Osteocyte (in vitro differentiated cells): ENCODE measurements at regions not wholly inside any gene's neighbourhood (a gene's known extent, or its start where the extent isn't known, plus 50 kb on each side); places are given as distances from the start of the nearest gene placed in this dataset.
A peak's percentile ranks its signal among the peaks of the same experiment; 100 is the strongest.

ENCODE experiments used
- DNase-seq: peaks from one replicate; pipeline ENCODE4 v3.0.0; 2021; ENCODE audit warnings: mixed read lengths; ENCODE audit not compliant: unreplicated experiment; ENCODE audit errors: extremely low spot score
- H3K27ac Mint-ChIP-seq: one replicate; pipeline ENCODE4 v1.8.0; 2021; ENCODE audit warnings: mild to moderate bottlenecking, mixed read lengths; ENCODE audit not compliant: unreplicated experiment
- H3K27me3 Mint-ChIP-seq: one replicate; pipeline ENCODE4 v1.8.0; 2021; ENCODE audit warnings: mixed read lengths; ENCODE audit not compliant: unreplicated experiment
- H3K36me3 Mint-ChIP-seq: one replicate; pipeline ENCODE4 v1.8.0; 2021; ENCODE audit warnings: mixed read lengths; ENCODE audit not compliant: unreplicated experiment
- H3K4me1 Mint-ChIP-seq: one replicate; pipeline ENCODE4 v1.8.0; 2021; ENCODE audit warnings: mixed read lengths; ENCODE audit not compliant: unreplicated experiment
- H3K4me3 Mint-ChIP-seq: one replicate; pipeline ENCODE4 v1.8.0; 2021; ENCODE audit warnings: mild to moderate bottlenecking, moderate library complexity, mixed read lengths; ENCODE audit not compliant: unreplicated experiment
- H3K9me3 Mint-ChIP-seq: one replicate; pipeline ENCODE4 v1.8.0; 2021; ENCODE audit warnings: mixed read lengths; ENCODE audit not compliant: unreplicated experiment
- TF ChIP-seq, protein P1 (sequence below): fragments of 200-600 bp; sonication (generic); IDR thresholded peaks from 2 replicates; pipeline ENCODE4 v1.5.0; 2021; ENCODE audit warnings: antibody characterized with exemption, mild to moderate bottlenecking, moderate library complexity

DNA sequence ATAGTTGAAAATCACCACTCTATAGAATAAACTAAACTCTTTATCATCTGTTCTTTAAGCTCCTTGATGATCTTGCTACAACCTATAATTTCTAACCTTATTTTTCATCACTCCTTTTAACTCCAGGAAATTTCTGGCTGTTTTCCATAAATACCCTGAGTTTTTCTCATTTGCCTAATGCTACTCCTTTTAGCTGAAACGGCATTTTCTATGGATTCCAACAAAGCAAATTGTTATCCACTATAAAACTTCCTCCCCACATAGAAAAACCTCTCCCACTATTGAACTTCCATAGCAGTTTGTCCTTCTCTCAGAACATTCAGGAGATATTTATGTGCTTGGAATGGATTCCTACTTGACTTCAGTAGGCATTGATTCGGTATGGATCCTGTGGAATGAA lies 122.8 kb downstream of the SLC41A2 start:
- Mint-ChIP-seq H3K27ac (no peak overlapping the region), H3K36me3 (no peaks in the 10 kb centered on the region), H3K9me3 (no peaks in the 10 kb centered on the region), H3K27me3 (no peaks in the 10 kb centered on the region), H3K4me1 (peaks cover 17% of the 10 kb centered on the region), H3K4me3 (no peak overlapping the region)
- DNase-seq: no peak
- TF ChIP-seq, protein P1, sequence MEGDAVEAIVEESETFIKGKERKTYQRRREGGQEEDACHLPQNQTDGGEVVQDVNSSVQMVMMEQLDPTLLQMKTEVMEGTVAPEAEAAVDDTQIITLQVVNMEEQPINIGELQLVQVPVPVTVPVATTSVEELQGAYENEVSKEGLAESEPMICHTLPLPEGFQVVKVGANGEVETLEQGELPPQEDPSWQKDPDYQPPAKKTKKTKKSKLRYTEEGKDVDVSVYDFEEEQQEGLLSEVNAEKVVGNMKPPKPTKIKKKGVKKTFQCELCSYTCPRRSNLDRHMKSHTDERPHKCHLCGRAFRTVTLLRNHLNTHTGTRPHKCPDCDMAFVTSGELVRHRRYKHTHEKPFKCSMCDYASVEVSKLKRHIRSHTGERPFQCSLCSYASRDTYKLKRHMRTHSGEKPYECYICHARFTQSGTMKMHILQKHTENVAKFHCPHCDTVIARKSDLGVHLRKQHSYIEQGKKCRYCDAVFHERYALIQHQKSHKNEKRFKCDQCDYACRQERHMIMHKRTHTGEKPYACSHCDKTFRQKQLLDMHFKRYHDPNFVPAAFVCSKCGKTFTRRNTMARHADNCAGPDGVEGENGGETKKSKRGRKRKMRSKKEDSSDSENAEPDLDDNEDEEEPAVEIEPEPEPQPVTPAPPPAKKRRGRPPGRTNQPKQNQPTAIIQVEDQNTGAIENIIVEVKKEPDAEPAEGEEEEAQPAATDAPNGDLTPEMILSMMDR: no peak

- Mint-ChIP-seq H3K4me1 (peaks cover 19% of the 10 kb centered on the region), H3K27me3 (no peaks in the 10 kb centered on the region), H3K27ac (no peak overlapping the region), H3K36me3 (no peaks in the 10 kb centered on the region), H3K9me3 (no peaks in the 10 kb centered on the region), H3K4me3 (no peak overlapping the region)
- DNase-seq: no peak
- TF ChIP-seq, protein P1: no peak
Measured at GRCh38 chr12:104834607-104835006, 123.5 kb downstream of the SLC41A2 start.

DNA sequence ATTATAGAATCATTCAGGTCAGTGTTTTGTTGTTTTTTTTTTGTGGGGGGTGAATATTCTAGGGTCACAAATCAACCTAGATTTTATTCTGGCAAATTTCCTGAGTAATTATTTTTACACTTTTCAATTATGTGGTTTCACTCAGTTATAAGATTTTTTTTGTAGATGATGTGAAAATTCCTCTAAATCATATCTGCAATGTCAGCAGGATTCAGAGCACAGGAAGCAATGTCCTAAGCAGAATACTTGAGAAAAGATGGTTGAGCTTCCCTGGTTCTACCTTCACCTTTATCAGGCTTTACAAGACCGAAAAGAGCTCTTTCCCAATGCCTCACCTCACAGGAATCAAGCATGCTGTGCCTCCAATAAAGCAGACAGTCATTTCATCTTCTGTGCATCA lies 124.3 kb downstream of the SLC41A2 start:
- Mint-ChIP-seq H3K4me3 (no peak overlapping the region), H3K4me1 (peaks cover 18% of the 10 kb centered on the region), H3K27me3 (no peaks in the 10 kb centered on the region), H3K9me3 (no peaks in the 10 kb centered on the region), H3K36me3 (peaks cover 1% of the 10 kb centered on the region), H3K27ac (no peak overlapping the region)
- TF ChIP-seq, protein P1: no peak
- DNase-seq: no peak

GRCh38 chr12:104828015-104828414 lies 130.1 kb downstream of the SLC41A2 start:
- Mint-ChIP-seq H3K4me1 (peaks cover 2% of the 10 kb centered on the region), H3K4me3 (no peak overlapping the region), H3K27me3 (no peaks in the 10 kb centered on the region), H3K9me3 (no peaks in the 10 kb centered on the region), H3K36me3 (peaks cover 6% of the 10 kb centered on the region), H3K27ac (no peak overlapping the region)
- DNase-seq: no peak
- TF ChIP-seq, protein P1: no peak

DNA sequence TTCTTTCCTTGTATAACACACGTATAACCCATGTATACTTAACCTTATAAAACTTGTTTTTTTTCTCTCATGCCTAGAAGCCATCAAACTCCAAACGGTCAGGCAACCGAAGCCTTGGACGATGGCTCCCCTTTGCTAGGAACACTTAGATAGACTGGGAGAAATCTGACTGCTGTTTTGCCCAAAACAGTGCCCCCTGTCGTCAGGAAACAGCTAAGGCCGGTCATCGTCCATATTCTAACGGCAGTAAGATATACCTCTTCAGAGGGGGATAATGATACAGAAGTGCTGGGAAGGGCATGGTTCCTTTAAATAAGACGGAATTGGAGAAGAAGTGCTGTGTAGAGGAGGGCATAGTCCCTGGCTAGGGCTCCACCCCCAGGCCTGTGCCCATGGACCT lies 130.5 kb downstream of the SLC41A2 start:
- Mint-ChIP-seq H3K4me1 (peaks cover 5% of the 10 kb centered on the region), H3K27ac (no peak overlapping the region)

More for the DNA sequence above, 130.5 kb downstream of the SLC41A2 start:
- DNase-seq: no peak
- Mint-ChIP-seq H3K36me3 (peaks cover 6% of the 10 kb centered on the region), H3K9me3 (no peaks in the 10 kb centered on the region), H3K4me3 (no peak overlapping the region), H3K27me3 (no peaks in the 10 kb centered on the region)
- TF ChIP-seq, protein P1: peak; percentile 32
